ENCODE measurements at regions not wholly inside any gene's neighbourhood (a gene's known extent, or its start where the extent isn't known, plus 50 kb on each side); places are given as distances from the start of the nearest gene placed in this dataset.

GRCh38 chrX:11867610-11868345, 109.7 kb downstream of the MSL3 start:
- Histone ChIP-seq H3K27me3 (ENCODE audit: control insufficient read depth, insufficient read depth, low read length) (no peaks in the 10 kb centered on the region), H3K27ac (ENCODE audit: insufficient read depth, low read length) (no peak overlapping the region), H2BK15ac (ENCODE audit: low read depth, low read length) (no peak overlapping the region), H3K4me2 (ENCODE audit: low read depth, low read length) (no peak overlapping the region), H4K8ac (ENCODE audit: low read depth in 2 of 2, low read length in 2 of 2) (no peak overlapping the region), H3K14ac (replicated peaks; ENCODE audit: low read depth, low read length) (no peak overlapping the region), H3K4me1 (ENCODE audit: control insufficient read depth, insufficient read depth, low read length) (no peaks in the 10 kb centered on the region), H3K56ac (ENCODE audit: extremely low read depth, insufficient read depth, low read length) (no peak overlapping the region), H4K5ac (ENCODE audit: low read depth, low read length) (no peak overlapping the region), H3K4me3 (ENCODE audit: insufficient read depth, low read depth, low read length) (no peak overlapping the region), H2AK9ac (replicated peaks; ENCODE audit: low read depth, low read length, poor library complexity) (no peak overlapping the region), H4K91ac (ENCODE audit: insufficient read depth, low read depth, low read length) (no peak overlapping the region), H3K9ac (ENCODE audit: low read depth, low read length) (no peak overlapping the region), H3K79me1 (ENCODE audit: low read depth in 1 of 2, low read length in 2 of 2) (no peaks in the 10 kb centered on the region), H3K18ac (ENCODE audit: low read depth, low read length) (no peak overlapping the region), H3K4ac (ENCODE audit: low read depth, low read length) (no peak overlapping the region), H3K36me3 (ENCODE audit: control insufficient read depth, insufficient read depth, low read length) (no peaks in the 10 kb centered on the region), H4K20me1 (ENCODE audit: insufficient read depth, low read length) (no peaks in the 10 kb centered on the region), H3K23ac (ENCODE audit: low read depth, low read length) (no peak overlapping the region), H2AFZ (replicated peaks; ENCODE audit: low read length, poor library complexity) (no peak overlapping the region), H2BK20ac (ENCODE audit: low read depth, low read length) (no peak overlapping the region), H3K9me1 (ENCODE audit: insufficient read depth, low read length) (no peaks in the 10 kb centered on the region), H2BK5ac (ENCODE audit: low read depth, low read length, poor library complexity, severe bottlenecking) (no peak overlapping the region), H3K9me3 (ENCODE audit: control insufficient read depth, insufficient read depth, low read length) (0 out of 2 replicates have a peak, but pooled peaks cover 1% of the 10 kb centered on the region), H2BK120ac (ENCODE audit: low read depth, low read length) (no peak overlapping the region), H2AK5ac (ENCODE audit: low read depth, low read length) (no peak overlapping the region)
- dilution Hi-C loops (cut with HindIII; ENCODE audit: low sequenced_read_pairs, unreplicated experiment): no loop called here
- ChIA-PET POLR2A (ENCODE audit: unreplicated experiment) (no interaction called here), CTCF (no interaction called here)
- no CpG with 5 or more reads among the region's 7 CpGs for WGBS, 2 experiments (ENCODE audit: extremely low coverage in 2 of 2, insufficient read length in 1 of 2)
- DNase-seq (no peak), ATAC-seq (ENCODE audit: low read depth) (no peak)
- in situ Hi-C loops (cut with MboI; ENCODE audit: low sequenced_read_pairs): no loop called here
- TF ChIP-seq MAFK (IDR thresholded peaks at IDR 0.05; ENCODE audit: low read depth, low read length) (peak; percentile 76), RFX5 (IDR thresholded peaks at IDR 0.05; ENCODE audit: low read depth, low read length) (no peak), NFE2L2 (IDR thresholded peaks at IDR 0.05; ENCODE audit: low read depth, low read length) (peak; percentile 88), CEBPB (IDR thresholded peaks at IDR 0.05; ENCODE audit: low read depth, low read length) (no peak)
- intact Hi-C loops (cut with micrococcal nuclease): no loop called here
- BruUV-seq (replicated peaks): no TSS peak

Measured in IMR-90 (cell line).